ENCODE measurements at regions not wholly inside any gene's neighbourhood (a gene's known extent, or its start where the extent isn't known, plus 50 kb on each side); places are given as distances from the start of the nearest gene placed in this dataset.

DNA sequence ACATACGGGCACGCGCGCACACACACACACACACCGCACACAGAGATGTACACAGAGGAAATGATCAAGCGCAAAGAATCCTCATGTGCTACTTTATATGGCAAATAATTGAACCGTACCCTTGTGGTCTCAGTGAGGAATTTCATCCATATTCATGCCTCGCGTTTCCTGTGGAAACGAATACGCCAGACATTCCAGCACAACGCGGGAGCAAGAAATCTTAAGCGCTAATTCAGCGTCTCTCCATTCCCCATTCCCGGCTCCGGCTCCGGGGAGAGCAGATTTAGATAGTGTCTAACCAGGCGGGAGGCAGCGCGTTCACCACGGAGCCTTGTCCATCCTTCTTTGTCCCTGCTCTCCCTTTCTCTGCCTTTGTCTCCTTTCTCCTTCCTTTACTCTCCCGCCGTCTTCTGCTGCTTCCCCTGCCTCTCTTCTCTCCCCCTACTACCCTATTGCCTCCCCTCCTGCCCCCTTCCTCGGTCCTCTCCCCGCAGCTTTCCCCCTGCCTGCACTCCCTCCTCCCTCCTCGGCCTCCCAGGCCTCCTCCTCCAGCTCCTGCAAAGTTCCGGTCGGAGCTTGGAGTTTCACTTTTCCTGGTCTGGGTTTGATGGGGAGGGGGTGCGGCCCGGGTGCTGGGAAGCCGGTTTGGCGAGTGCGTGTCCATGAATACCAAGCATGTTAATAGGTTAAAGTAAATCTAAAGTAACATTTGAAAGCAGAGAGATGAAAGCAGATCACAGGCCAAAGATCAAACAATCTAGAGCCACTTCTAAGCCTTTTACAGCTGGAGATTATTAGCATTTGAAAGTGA is 579.3 kb downstream of the BUD13 start:
- 2 to 3% methylated on average over 29 to 34 of the region's 34 CpGs for WGBS, 2 donors
- Histone ChIP-seq H3K27me3 (no peaks in the 10 kb centered on the region), H3K9me3 (no peaks in the 10 kb centered on the region), H3K27ac (peak overlapping the region in 3 of 4 donors; percentile 46 to 64 (median 48)), H3K4me1 (peaks cover 5% of the 10 kb centered on the region), H3K4me3 (peak overlapping the region in 1 of 2 donors; percentile 19), H3K36me3 (replicated peaks in 1 of 2; ENCODE audit: insufficient read depth in 1 of 2, low read depth in 2 of 2) (no peaks in the 10 kb centered on the region)
- TF ChIP-seq POLR2A (IDR thresholded peaks at IDR 0.05): peak in 2 of 3 donors; percentile 66 to 67
- TF ChIP-seq, protein P1, sequence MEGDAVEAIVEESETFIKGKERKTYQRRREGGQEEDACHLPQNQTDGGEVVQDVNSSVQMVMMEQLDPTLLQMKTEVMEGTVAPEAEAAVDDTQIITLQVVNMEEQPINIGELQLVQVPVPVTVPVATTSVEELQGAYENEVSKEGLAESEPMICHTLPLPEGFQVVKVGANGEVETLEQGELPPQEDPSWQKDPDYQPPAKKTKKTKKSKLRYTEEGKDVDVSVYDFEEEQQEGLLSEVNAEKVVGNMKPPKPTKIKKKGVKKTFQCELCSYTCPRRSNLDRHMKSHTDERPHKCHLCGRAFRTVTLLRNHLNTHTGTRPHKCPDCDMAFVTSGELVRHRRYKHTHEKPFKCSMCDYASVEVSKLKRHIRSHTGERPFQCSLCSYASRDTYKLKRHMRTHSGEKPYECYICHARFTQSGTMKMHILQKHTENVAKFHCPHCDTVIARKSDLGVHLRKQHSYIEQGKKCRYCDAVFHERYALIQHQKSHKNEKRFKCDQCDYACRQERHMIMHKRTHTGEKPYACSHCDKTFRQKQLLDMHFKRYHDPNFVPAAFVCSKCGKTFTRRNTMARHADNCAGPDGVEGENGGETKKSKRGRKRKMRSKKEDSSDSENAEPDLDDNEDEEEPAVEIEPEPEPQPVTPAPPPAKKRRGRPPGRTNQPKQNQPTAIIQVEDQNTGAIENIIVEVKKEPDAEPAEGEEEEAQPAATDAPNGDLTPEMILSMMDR (IDR thresholded peaks at IDR 0.05): peak in 4 of 7 experiments; percentile 23 to 40 (median 28)
- DNase-seq (peak; percentile 46 to 69 (median 66)), ATAC-seq (peak; percentile 74)
- intact Hi-C loops (cut with DNase I): no loop called here

GRCh38 chr11:116192509-116193210 is 580.1 kb downstream of the BUD13 start:
- Histone ChIP-seq H3K9me3 (no peaks in the 10 kb centered on the region), H3K27ac (no peak overlapping the region), H3K27me3 (no peaks in the 10 kb centered on the region), H3K36me3 (replicated peaks in 1 of 2; ENCODE audit: insufficient read depth in 1 of 2, low read depth in 2 of 2) (no peaks in the 10 kb centered on the region), H3K4me3 (no peak overlapping the region), H3K4me1 (peaks cover 5% of the 10 kb centered on the region)
- TF ChIP-seq, protein P1 (IDR thresholded peaks at IDR 0.05): no peak
- TF ChIP-seq POLR2A (IDR thresholded peaks at IDR 0.05): no peak
- DNase-seq (no peak), ATAC-seq (peak; percentile 3)
- WGBS, 2 donors: 17 to 42% methylated on average over 5 to 12 of the region's 12 CpGs
- intact Hi-C loops (cut with DNase I): no loop called here

DNA sequence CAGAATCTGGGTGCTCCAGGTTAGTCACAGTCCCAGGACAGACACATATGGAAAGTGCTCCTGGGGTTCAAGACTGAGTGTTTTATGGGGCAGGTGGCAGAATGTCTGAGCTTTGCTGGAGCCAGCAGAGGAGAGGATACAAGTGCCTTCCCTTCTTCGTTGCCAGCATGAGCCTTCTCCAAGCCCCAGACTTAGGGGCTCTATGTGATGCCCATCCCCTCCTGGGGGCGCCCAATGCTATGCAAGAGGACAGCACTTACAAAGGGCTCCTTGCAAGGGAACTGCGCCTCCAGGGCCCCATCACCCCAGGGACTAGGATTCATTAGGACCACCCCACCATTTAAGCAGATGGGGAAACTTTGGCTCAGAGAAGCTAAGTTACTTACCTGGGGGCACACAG is 581.9 kb downstream of the BUD13 start:
- 79 to 84% methylated on average over 3 of the region's 3 CpGs for WGBS, 2 donors
- H3K27ac ChIP-seq: no peak overlapping the region
- no peaks in the 10 kb centered on the region for H3K9me3 ChIP-seq
- no peak for DNase-seq
- peaks cover 5% of the 10 kb centered on the region for H3K4me1 ChIP-seq
- H3K36me3 ChIP-seq (replicated peaks in 1 of 2; ENCODE audit: insufficient read depth in 1 of 2, low read depth in 2 of 2): no peaks in the 10 kb centered on the region
- intact Hi-C loops (cut with DNase I): no loop called here
- no peak overlapping the region for H3K4me3 ChIP-seq
- no peak for TF ChIP-seq POLR2A (IDR thresholded peaks at IDR 0.05)
- TF ChIP-seq, protein P1 (IDR thresholded peaks at IDR 0.05): no peak
- no peak for ATAC-seq
- H3K27me3 ChIP-seq: no peaks in the 10 kb centered on the region

DNA sequence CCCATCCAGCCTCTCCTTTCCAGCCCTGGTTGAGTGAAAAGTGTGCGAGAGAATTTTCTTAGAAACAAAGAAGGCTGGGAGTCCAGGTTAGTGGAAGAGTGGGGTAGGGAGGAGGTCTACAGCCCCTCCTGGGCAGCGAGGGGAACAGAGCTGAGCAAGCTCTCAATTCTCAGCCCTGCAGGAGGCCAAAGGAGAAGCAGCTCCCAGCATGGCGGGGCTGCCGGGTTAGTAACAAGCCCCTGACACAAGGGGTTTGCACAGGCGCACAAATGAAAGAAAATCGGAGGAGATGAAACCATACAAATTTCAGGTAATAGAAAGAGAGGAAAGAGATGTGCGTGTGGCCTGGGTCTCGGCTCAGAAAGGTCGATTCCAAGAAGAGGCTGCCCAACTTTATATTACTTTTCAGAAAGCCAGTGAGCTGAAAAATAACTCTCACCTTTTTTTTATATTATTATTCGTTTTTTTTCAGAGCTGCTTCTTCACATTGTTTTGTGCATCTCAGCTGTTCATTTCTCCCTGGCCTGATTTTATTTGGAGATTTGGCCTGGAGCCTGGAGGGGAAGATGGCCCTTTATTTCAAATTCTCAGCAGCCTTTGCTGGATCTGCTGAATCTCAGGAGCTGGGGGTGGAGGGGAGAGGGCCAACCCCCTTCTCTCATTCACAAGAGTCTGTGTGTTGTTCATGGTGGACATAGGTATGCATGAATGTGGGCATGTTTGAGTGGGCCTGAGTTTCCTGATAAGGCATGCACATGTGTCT is 583.2 kb downstream of the BUD13 start:
- Histone ChIP-seq H3K27me3 (no peaks in the 10 kb centered on the region), H3K36me3 (replicated peaks in 1 of 2; ENCODE audit: insufficient read depth in 1 of 2, low read depth in 2 of 2) (no peaks in the 10 kb centered on the region), H3K4me1 (peaks cover 5% of the 10 kb centered on the region), H3K4me3 (no peak overlapping the region), H3K27ac (no peak overlapping the region), H3K9me3 (no peaks in the 10 kb centered on the region)
- WGBS, 2 donors: 42 to 53% methylated on average over 10 of the region's 10 CpGs
- no peak for ATAC-seq
- no peak for DNase-seq
- intact Hi-C loops (cut with DNase I): no loop called here
- TF ChIP-seq, protein P1 (IDR thresholded peaks at IDR 0.05): no peak
- no peak for TF ChIP-seq POLR2A (IDR thresholded peaks at IDR 0.05)
